ENCODE measurements at regions not wholly inside any gene's neighbourhood (a gene's known extent, or its start where the extent isn't known, plus 50 kb on each side); places are given as distances from the start of the nearest gene placed in this dataset.

GRCh38 chr3:170792471-170792870 is 77.5 kb downstream of the RPL22L1 start:
- Histone ChIP-seq H3K4me2 (ENCODE audit: insufficient read depth in 1 of 2, low read depth in 2 of 2, low read length in 2 of 2) (no peak overlapping the region), H3K14ac (ENCODE audit: insufficient read length) (no peak overlapping the region), H3K56ac (replicated peaks; ENCODE audit: insufficient read length, low read depth, low read length) (no peak overlapping the region), H3K4ac (replicated peaks; ENCODE audit: insufficient read length, low read depth, low read length) (no peak overlapping the region), H3K36me3 (ENCODE audit: control insufficient read depth in 2 of 4, insufficient read depth in 4 of 4, low read length in 3 of 4) (no peaks in the 10 kb centered on the region), H2AFZ (ENCODE audit: low read length) (no peak overlapping the region), H2BK120ac (replicated peaks; ENCODE audit: low read depth, low read length) (no peak overlapping the region), H4K5ac (ENCODE audit: insufficient read length, low read depth, low read length) (no peak overlapping the region), H3K23me2 (ENCODE audit: low read depth, low read length) (no peaks in the 10 kb centered on the region), H2BK12ac (ENCODE audit: low read depth, low read length) (no peak overlapping the region), H3K27ac (ENCODE audit: low read depth, low read length) (no peak overlapping the region), H3K9ac (replicated peaks in 1 of 4; ENCODE audit: extremely low read depth in 1 of 4, low read depth in 3 of 4, low read length in 3 of 4) (no peak overlapping the region), H3K4me3 (ENCODE audit: extremely low read depth in 1 of 4, insufficient read depth in 2 of 4, low read depth in 3 of 4, low read length in 4 of 4) (no peak overlapping the region), H3K27me3 (replicated peaks in 1 of 4; ENCODE audit: control insufficient read depth in 3 of 4, extremely low read depth in 1 of 4, insufficient read depth in 3 of 4, low read length in 3 of 4) (no peaks in the 10 kb centered on the region), H4K91ac (replicated peaks; ENCODE audit: insufficient read length, low read length) (no peak overlapping the region), H4K20me1 (replicated peaks in 1 of 2; ENCODE audit: control insufficient read depth in 1 of 2, insufficient read depth in 2 of 2, low read length in 2 of 2) (no peaks in the 10 kb centered on the region), H2BK20ac (ENCODE audit: low read length) (no peak overlapping the region), H3K18ac (ENCODE audit: extremely low read depth, low read length) (no peak overlapping the region), H3K79me2 (ENCODE audit: control insufficient read depth in 1 of 2, insufficient read depth in 2 of 2, low read length in 2 of 2) (no peaks in the 10 kb centered on the region), H3K9me3 (ENCODE audit: insufficient read depth in 2 of 2, low read depth in 1 of 2, low read length in 1 of 2) (no peaks in the 10 kb centered on the region; a peak in 1 of 4 replicates), H3K79me1 (ENCODE audit: low read depth, low read length) (no peaks in the 10 kb centered on the region), H3K4me1 (replicated peaks in 1 of 4; ENCODE audit: control insufficient read depth in 3 of 4, insufficient read depth in 4 of 4, low read length in 3 of 4) (no peaks in the 10 kb centered on the region), H2BK5ac (ENCODE audit: low read depth, low read length) (no peak overlapping the region), H2BK15ac (ENCODE audit: low read length) (no peak overlapping the region), H4K8ac (ENCODE audit: extremely low read depth, insufficient read depth, low read length) (no peak overlapping the region), H2AK5ac (ENCODE audit: low read depth, low read length) (no peak overlapping the region), H3K23ac (ENCODE audit: insufficient read length) (no peak overlapping the region)
- no peak for FAIRE-seq
- DNase-seq (ENCODE audit: low read depth in 1 of 2, low spot score in 2 of 2): no peak
- TF ChIP-seq SIRT6 (IDR thresholded peaks at IDR 0.05; ENCODE audit: low read length) (no peak), KDM4A (IDR thresholded peaks at IDR 0.05; ENCODE audit: low read depth, low read length, severe bottlenecking) (no peak), SRF (IDR thresholded peaks at IDR 0.05; ENCODE audit: low read depth, low read length) (no peak), NRF1 (IDR thresholded peaks at IDR 0.05; ENCODE audit: low read depth, low read length) (no peak), POLR2A (IDR thresholded peaks at IDR 0.05; ENCODE audit: control extremely low read depth in 1 of 2, low read depth in 2 of 2, low read length in 2 of 2) (no peak), SP2 (IDR thresholded peaks at IDR 0.05; ENCODE audit: low read length) (no peak), TAF1 (IDR thresholded peaks at IDR 0.05; ENCODE audit: low read depth, low read length) (no peak), RFX5 (IDR thresholded peaks at IDR 0.05; ENCODE audit: borderline replicate concordance, low read depth, low read length) (no peak), MAFK (IDR thresholded peaks at IDR 0.05; ENCODE audit: low read depth, low read length) (no peak)
- ChIA-PET CTCF (ENCODE audit: partially characterized antibody) (interaction anchor here (0.7 to 1.8 kb wide), 4 partner anchors 17 to 379 kb away, joined by 3 to 8 read pairs (median 4); no protein-coding TSS in a partner anchor), POLR2A (ENCODE audit: partially characterized antibody) (no interaction called here)
- 81% methylated on average over 1 of the region's 1 CpG; no CpG with 5 or more reads in 1 of the 2 experiments for WGBS, 2 experiments (ENCODE audit: extremely low coverage in 1 of 2, insufficient coverage in 1 of 2, insufficient read length in 1 of 2, insufficient replicate concordance in 2 of 2, low coverage in 1 of 2, low lambda C conversion rate in 2 of 2, missing lambda C conversion rate in 1 of 2)
